HepG2 (cell line): ENCODE measurements at regions not wholly inside any gene's neighbourhood (a gene's known extent, or its start where the extent isn't known, plus 50 kb on each side); places are given as distances from the start of the nearest gene placed in this dataset.

Experiments
- ATAC-seq: fragments of 200-7000 bp; cut with Tn5 transposase; 3 replicates; pipeline ENCODE4 v1.9.1; 2020; ENCODE audit warnings: mild to moderate bottlenecking, moderate library complexity
- BruUV-seq: library from RNA; stranded (reverse); fragments of 400-500 nt; replicated peaks from 2 replicates; lab custom pipeline; 2021; lab: Mats Ljungman, UMichigan
- CTCF ChIA-PET: fragments of 300-600 bp; formaldehyde crosslinking; extraction: SDS; loops from one replicate; lab custom pipeline; 2021; ENCODE audit warnings: low total read pairs, inconsistent platforms, low intra/inter-chr PET ratio; lab: Yijun Ruan, JAX
- POLR2A ChIA-PET: fragments of 350-600 bp; sonication (Branson Sonifier 250); formaldehyde crosslinking; loops from one replicate; lab custom pipeline; 2020; ENCODE audit warnings: antibody characterized with exemption, inconsistent platforms; lab: Yijun Ruan, JAX
- DNase-seq: peaks from one replicate; pipeline ENCODE4 v3.0.0-alpha.2; 2015; ENCODE audit warnings: low spot score
- FAIRE-seq: peaks from 3 replicates; lab custom pipeline; 2011; peaks lifted over from hg19 to GRCh38; lab: Jason Lieb, UNC
- H2AFZ ChIP-seq: one replicate; pipeline ENCODE4 v1.6.1; 2011; ENCODE audit warnings: low read length, inconsistent platforms
- H3K27ac ChIP-seq: fragments of 300-600 bp; 3 replicates; pipeline ENCODE4 v1.8.0; 2011; ENCODE audit warnings: mixed run types, mild to moderate bottlenecking, mixed read lengths, low read length, inconsistent platforms; ENCODE audit not compliant: insufficient read depth; ENCODE audit errors: extremely low read length
- H3K27me3 ChIP-seq, 2 experiments: fragments of 200-600 bp in 1 of 2; 2 replicates in 1 of 2; 3 replicates in 1 of 2; pipeline versions ENCODE4 v1.6.0 to v1.8.0; 2011; ENCODE audit warnings: low read length in 2 of 2, mild to moderate bottlenecking in 2 of 2, moderate library complexity in 2 of 2, inconsistent platforms in 1 of 2; ENCODE audit not compliant: insufficient read depth in 2 of 2, control insufficient read depth in 1 of 2
- H3K36me3 ChIP-seq, 2 experiments: fragments of 200-600 bp in 1 of 2; replicated peaks in 1 of 2; 2 replicates in 1 of 2; 3 replicates in 1 of 2; pipeline versions ENCODE4 v1.5.1 to v1.8.0; 2011; ENCODE audit warnings: low read length in 2 of 2, inconsistent platforms in 1 of 2; ENCODE audit not compliant: insufficient read depth in 2 of 2, control insufficient read depth in 1 of 2
- H3K4me1 ChIP-seq: 2 replicates; pipeline ENCODE4 v1.5.1; 2012; ENCODE audit warnings: low read length, inconsistent platforms; ENCODE audit not compliant: insufficient read depth
- H3K4me2 ChIP-seq: 2 replicates; pipeline ENCODE4 v1.6.0; 2011; ENCODE audit warnings: low read depth, low read length, inconsistent platforms
- H3K4me3 ChIP-seq, 3 experiments: fragments of 200-600 bp in 1 of 3; sonication (generic), shearing (Covaris generic) in 1 of 3; replicated peaks in 1 of 3; 2 replicates each; pipeline ENCODE4 v1.5.1; 2011 to 2016; ENCODE audit warnings: low read length in 3 of 3, inconsistent platforms in 2 of 3, low read depth in 2 of 3, mild to moderate bottlenecking in 2 of 3, control low read depth in 1 of 3, mixed read lengths in 1 of 3; ENCODE audit not compliant: insufficient read depth in 1 of 3
- H3K79me2 ChIP-seq: one replicate; pipeline ENCODE4 v1.6.1; 2011; ENCODE audit warnings: low read length, inconsistent platforms; ENCODE audit not compliant: insufficient read depth
- H3K9ac ChIP-seq: 2 replicates; pipeline ENCODE4 v1.6.0; 2011; ENCODE audit warnings: mild to moderate bottlenecking, low read depth, low read length, inconsistent platforms; ENCODE audit not compliant: insufficient read depth
- H3K9me3 ChIP-seq: 2 replicates; pipeline ENCODE4 v1.5.1; 2012; ENCODE audit warnings: mild to moderate bottlenecking, low read length
- H4K20me1 ChIP-seq: 2 replicates; pipeline ENCODE4 v1.6.0; 2011; ENCODE audit warnings: inconsistent platforms, mild to moderate bottlenecking, low read length, moderate library complexity; ENCODE audit not compliant: insufficient read depth
- ATM ChIP-seq: fragments of 450-650 bp; IDR thresholded peaks from 2 replicates; pipeline ENCODE4 v1.7.1; 2017; ENCODE audit warnings: mild to moderate bottlenecking, borderline replicate concordance
- CEBPG ChIP-seq: IDR thresholded peaks from 2 replicates; pipeline ENCODE4 v1.6.1; 2016
- EED ChIP-seq: sonication (generic); formaldehyde crosslinking; IDR thresholded peaks from 2 replicates; pipeline ENCODE4 v1.5.0; 2020; ENCODE audit warnings: mild to moderate bottlenecking, missing genetic modification reagents
- HINFP ChIP-seq: sonication (generic); formaldehyde crosslinking; IDR thresholded peaks from 2 replicates; pipeline ENCODE4 v1.4.0; 2020; ENCODE audit warnings: low read depth, mild to moderate bottlenecking, missing genetic modification reagents
- HOXA7 ChIP-seq: sonication (generic); formaldehyde crosslinking; IDR thresholded peaks from 2 replicates; pipeline ENCODE4 v1.8.1; 2022; ENCODE audit warnings: mild to moderate bottlenecking, missing genetic modification reagents, moderate library complexity
- IRF2 ChIP-seq: IDR thresholded peaks from 2 replicates; pipeline ENCODE4 v1.6.1; 2018; ENCODE audit warnings: missing genetic modification reagents, missing compliant biosample characterization
- JUND ChIP-seq: sonication (generic); formaldehyde crosslinking; IDR thresholded peaks from 2 replicates; pipeline ENCODE4 v1.8.0; 2022; ENCODE audit warnings: mild to moderate bottlenecking, missing genetic modification reagents
- KLF13 ChIP-seq: sonication (generic); formaldehyde crosslinking; IDR thresholded peaks from 2 replicates; pipeline ENCODE4 v1.4.0; 2020; ENCODE audit warnings: mild to moderate bottlenecking, missing genetic modification reagents
- POGZ ChIP-seq: sonication (generic); formaldehyde crosslinking; IDR thresholded peaks from 2 replicates; pipeline ENCODE4 v1.4.0; 2020; ENCODE audit warnings: mild to moderate bottlenecking, missing genetic modification reagents
- SETDB1 ChIP-seq: sonication (generic); formaldehyde crosslinking; IDR thresholded peaks from 2 replicates; pipeline ENCODE4 v1.5.1; 2020; ENCODE audit warnings: missing genetic modification reagents, mild to moderate bottlenecking, borderline replicate concordance
- SP4 ChIP-seq: sonication (generic); formaldehyde crosslinking; IDR thresholded peaks from 2 replicates; pipeline ENCODE4 v1.8.1; 2023; ENCODE audit warnings: mild to moderate bottlenecking, missing genetic modification reagents
- TCF7 ChIP-seq: sonication (generic); IDR thresholded peaks from 2 replicates; pipeline ENCODE4 v1.6.1; 2016; ENCODE audit warnings: antibody characterized with exemption, low read depth
- ZC3H4 ChIP-seq: sonication (generic); formaldehyde crosslinking; IDR thresholded peaks from 2 replicates; pipeline ENCODE4 v1.4.0; 2020; ENCODE audit warnings: missing genetic modification reagents, borderline replicate concordance
- ZFP36L1 ChIP-seq: sonication (generic); formaldehyde crosslinking; IDR thresholded peaks from 2 replicates; pipeline ENCODE4 v1.8.0; 2022; ENCODE audit warnings: mild to moderate bottlenecking, missing genetic modification reagents, moderate library complexity
- ZFP41 ChIP-seq: sonication (generic); formaldehyde crosslinking; IDR thresholded peaks from 2 replicates; pipeline ENCODE4 v1.4.0; 2020; ENCODE audit warnings: mild to moderate bottlenecking, missing genetic modification reagents, borderline replicate concordance
- ZGPAT ChIP-seq: IDR thresholded peaks from 2 replicates; pipeline ENCODE4 v1.6.1; 2016; ENCODE audit warnings: mild to moderate bottlenecking
- ZNF383 ChIP-seq: sonication (generic); formaldehyde crosslinking; IDR thresholded peaks from 2 replicates; pipeline ENCODE4 v1.4.0; 2020; ENCODE audit warnings: missing genetic modification reagents, mild to moderate bottlenecking, borderline replicate concordance
- ZNF781 ChIP-seq: sonication (generic); formaldehyde crosslinking; IDR thresholded peaks from 2 replicates; pipeline ENCODE4 v1.5.1; 2020; ENCODE audit warnings: borderline replicate concordance, mild to moderate bottlenecking, missing genetic modification reagents; ENCODE audit errors: not compliant biosample characterization
- WGBS: methylation state at CpG from one replicate; pipeline ENCODE4 v1.1.6; 2017; ENCODE audit warnings: low lambda C conversion rate; 5-methylcytosine and 5-hydroxymethylcytosine counted together
- in situ Hi-C: cut with HindIII; loops from 2 replicates; pipeline ENCODE4 v1.10.0; 2017; ENCODE audit warnings: low pct_unique_long_range_greater_than_20kb; ENCODE audit not compliant: extremely low pct_ligation_motif_present
- intact Hi-C: fragments of 100-400 bp; cut with micrococcal nuclease; formaldehyde crosslinking; loops from one replicate; pipeline ENCODE4 v1.10.0; 2022; ENCODE audit not compliant: unreplicated experiment
- TF ChIP-seq, protein P1 (sequence below): sonication (generic); formaldehyde crosslinking; IDR thresholded peaks from 2 replicates; pipeline ENCODE4 v1.4.0; 2020; ENCODE audit warnings: missing genetic modification reagents, mild to moderate bottlenecking, borderline replicate concordance

GRCh38 chr15:66911131-66911700 is 154.2 kb upstream of the SMAD3 start:
- CTCF ChIA-PET: no interaction called here

More at GRCh38 chr15:66911131-66911700, 154.2 kb upstream of the SMAD3 start:
- intact Hi-C loops (no loop called here), in situ Hi-C loops (no loop called here)
- H3K27me3 ChIP-seq: peaks cover 4 to 30% of the 10 kb centered on the region in 2 experiments; a peak in 4 of 5 replicates
- DNase-seq (no peak), FAIRE-seq (no peak), ATAC-seq (no peak)
- H2AFZ ChIP-seq: no peak overlapping the region
- POLR2A ChIA-PET: no interaction called here
- no peaks in the 10 kb centered on the region for H4K20me1 ChIP-seq
- H3K27ac ChIP-seq: no peak overlapping the region
- no peak overlapping the region for H3K9ac ChIP-seq
- TF ChIP-seq TCF7 (no peak), ZNF781 (CRISPR knock-in tag) (no peak), POGZ (no peak), ZGPAT (no peak), IRF2 (CRISPR knock-in tag) (no peak), EED (CRISPR knock-in tag) (no peak), ATM (no peak), JUND (no peak), HINFP (CRISPR knock-in tag) (no peak), ZNF383 (CRISPR knock-in tag) (no peak), ZC3H4 (no peak), HOXA7 (no peak), ZFP41 (no peak), SETDB1 (CRISPR knock-in tag) (no peak), CEBPG (CRISPR knock-in tag) (no peak), KLF13 (CRISPR knock-in tag) (no peak), SP4 (CRISPR knock-in tag) (no peak), ZFP36L1 (CRISPR knock-in tag) (no peak)
- TF ChIP-seq, protein P1, sequence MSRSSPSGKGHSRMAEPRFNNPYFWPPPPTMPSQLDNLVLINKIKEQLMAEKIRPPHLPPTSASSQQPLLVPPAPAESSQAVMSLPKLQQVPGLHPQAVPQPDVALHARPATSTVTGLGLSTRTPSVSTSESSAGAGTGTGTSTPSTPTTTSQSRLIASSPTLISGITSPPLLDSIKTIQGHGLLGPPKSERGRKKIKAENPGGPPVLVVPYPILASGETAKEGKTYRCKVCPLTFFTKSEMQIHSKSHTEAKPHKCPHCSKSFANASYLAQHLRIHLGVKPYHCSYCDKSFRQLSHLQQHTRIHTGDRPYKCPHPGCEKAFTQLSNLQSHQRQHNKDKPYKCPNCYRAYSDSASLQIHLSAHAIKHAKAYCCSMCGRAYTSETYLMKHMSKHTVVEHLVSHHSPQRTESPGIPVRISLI (CRISPR knock-in tag): no peak
- no peaks in the 10 kb centered on the region for H3K36me3 ChIP-seq
- H3K79me2 ChIP-seq: no peaks in the 10 kb centered on the region
- no peak overlapping the region for H3K4me2 ChIP-seq
- WGBS: 54% methylated on average over 11 of the region's 13 CpGs
- H3K4me1 ChIP-seq: peaks cover 16% of the 10 kb centered on the region
- BruUV-seq: no TSS peak
- H3K4me3 ChIP-seq: no peak overlapping the region
- no peaks in the 10 kb centered on the region; the same call in 1 of the 2 replicates for H3K9me3 ChIP-seq
